Mesenchymal stem cell (in vitro differentiated cells and primary cell): ENCODE measurements at regions not wholly inside any gene's neighbourhood (a gene's known extent, or its start where the extent isn't known, plus 50 kb on each side); places are given as distances from the start of the nearest gene placed in this dataset.
"Not testable (repeated sequence)": the region's sequence is repeated elsewhere in the genome, so short reads cannot be mapped to it uniquely, and the experiment has no call there.

Source experiments
- DNase-seq: peaks from one replicate; pipeline ENCODE4 v3.0.0-alpha.2; 2013
- H2AFZ ChIP-seq: one replicate; pipeline ENCODE4 v1.6.1; 2013; ENCODE audit warnings: low read depth, mild to moderate bottlenecking, control low read depth, inconsistent platforms, low read length, moderate library complexity
- H2AK5ac ChIP-seq: 2 replicates; pipeline ENCODE4 v1.6.1; 2013; ENCODE audit warnings: low read length, moderate library complexity, mild to moderate bottlenecking, inconsistent platforms; ENCODE audit not compliant: severe bottlenecking
- H2BK120ac ChIP-seq: one replicate; pipeline ENCODE4 v1.6.1; 2013; ENCODE audit warnings: low read depth, mild to moderate bottlenecking, inconsistent platforms, low read length, moderate library complexity
- H2BK12ac ChIP-seq, 2 experiments: one replicate each; pipeline ENCODE4 v1.6.1; 2013; ENCODE audit warnings: inconsistent platforms in 2 of 2, low read length in 2 of 2, mild to moderate bottlenecking in 2 of 2, moderate library complexity in 2 of 2, control low read depth in 1 of 2
- H2BK15ac ChIP-seq: one replicate; pipeline ENCODE4 v1.6.1; 2013; ENCODE audit warnings: mild to moderate bottlenecking, low read depth, inconsistent platforms; ENCODE audit not compliant: poor library complexity, severe bottlenecking
- H2BK5ac ChIP-seq: 2 replicates; pipeline ENCODE4 v1.6.1; 2013; ENCODE audit warnings: low read depth, mild to moderate bottlenecking, low read length, control low read depth, inconsistent platforms; ENCODE audit not compliant: poor library complexity, severe bottlenecking
- H3K14ac ChIP-seq, 2 experiments: one replicate each; pipeline ENCODE4 v1.6.1; 2013; ENCODE audit warnings: inconsistent platforms in 2 of 2, low read length in 2 of 2, control low read depth in 1 of 2, mild to moderate bottlenecking in 1 of 2, moderate library complexity in 1 of 2
- H3K18ac ChIP-seq, 2 experiments: one replicate each; pipeline ENCODE4 v1.6.1; 2013; ENCODE audit warnings: inconsistent platforms in 2 of 2, low read length in 2 of 2, control low read depth in 1 of 2, low read depth in 1 of 2, mild to moderate bottlenecking in 1 of 2
- H3K23ac ChIP-seq, 2 experiments: one replicate each; pipeline ENCODE4 v1.6.1; 2013; ENCODE audit warnings: inconsistent platforms in 2 of 2, low read length in 2 of 2, mild to moderate bottlenecking in 2 of 2, moderate library complexity in 2 of 2, control low read depth in 1 of 2
- H3K27ac ChIP-seq: 2 replicates; pipeline ENCODE4 v1.5.1; 2013; ENCODE audit warnings: mild to moderate bottlenecking, moderate library complexity, low read length, control low read depth, inconsistent platforms; ENCODE audit not compliant: poor library complexity, severe bottlenecking
- H3K27me3 ChIP-seq, 2 experiments: 2 replicates each; pipeline versions ENCODE4 v1.6.1 to v1.7.0; 2013; ENCODE audit warnings: low read length in 2 of 2, mild to moderate bottlenecking in 2 of 2, moderate library complexity in 2 of 2, control low read depth in 1 of 2, inconsistent platforms in 1 of 2; ENCODE audit not compliant: control insufficient read depth in 1 of 2, insufficient read depth in 1 of 2
- H3K36me3 ChIP-seq, 2 experiments: 2 replicates each; pipeline versions ENCODE4 v1.6.1 to v1.7.0; 2013; ENCODE audit warnings: low read length in 2 of 2, control low read depth in 1 of 2, inconsistent platforms in 1 of 2, low read depth in 1 of 2, mild to moderate bottlenecking in 1 of 2; ENCODE audit not compliant: insufficient read depth in 2 of 2, control insufficient read depth in 1 of 2
- H3K4ac ChIP-seq, 2 experiments: one replicate each; pipeline ENCODE4 v1.6.1; 2013; ENCODE audit warnings: inconsistent platforms in 2 of 2, low read length in 2 of 2, mild to moderate bottlenecking in 2 of 2, moderate library complexity in 2 of 2, control low read depth in 1 of 2, low read depth in 1 of 2
- H3K4me1 ChIP-seq: 2 replicates; pipeline ENCODE4 v1.6.1; 2013; ENCODE audit warnings: low read depth, low read length, control low read depth; ENCODE audit not compliant: control insufficient read depth, insufficient read depth
- H3K4me2 ChIP-seq: 2 replicates; pipeline ENCODE4 v1.6.1; 2013; ENCODE audit warnings: low read length, mild to moderate bottlenecking, inconsistent platforms; ENCODE audit not compliant: poor library complexity, severe bottlenecking
- H3K4me3 ChIP-seq, 2 experiments: 2 replicates each; pipeline versions ENCODE4 v1.5.1 to v1.7.0; 2013; ENCODE audit warnings: low read length in 2 of 2, mild to moderate bottlenecking in 2 of 2, control low read depth in 1 of 2, low read depth in 1 of 2; ENCODE audit not compliant: insufficient read depth in 1 of 2
- H3K79me1 ChIP-seq: replicated peaks from 2 replicates; pipeline ENCODE4 v1.6.1; 2013; ENCODE audit warnings: mild to moderate bottlenecking, control low read depth, low read length, inconsistent platforms; ENCODE audit not compliant: poor library complexity, severe bottlenecking
- H3K9ac ChIP-seq: 2 replicates; pipeline ENCODE4 v1.7.0; 2013; ENCODE audit warnings: mild to moderate bottlenecking, low read length, moderate library complexity
- H3K9me3 ChIP-seq: 2 replicates; pipeline ENCODE4 v1.7.0; 2013; ENCODE audit warnings: mild to moderate bottlenecking, low read length; ENCODE audit not compliant: control insufficient read depth
- H4K8ac ChIP-seq: one replicate; pipeline ENCODE4 v1.6.1; 2013; ENCODE audit warnings: inconsistent platforms, mild to moderate bottlenecking, low read length, moderate library complexity
- H4K91ac ChIP-seq: one replicate; pipeline ENCODE4 v1.6.1; 2013; ENCODE audit warnings: mild to moderate bottlenecking, low read length, inconsistent platforms
- WGBS: methylation state at CpG from one replicate; pipeline ENCODE4 v1.1.7; 2013; ENCODE audit warnings: mixed read lengths; 5-methylcytosine and 5-hydroxymethylcytosine counted together

DNA sequence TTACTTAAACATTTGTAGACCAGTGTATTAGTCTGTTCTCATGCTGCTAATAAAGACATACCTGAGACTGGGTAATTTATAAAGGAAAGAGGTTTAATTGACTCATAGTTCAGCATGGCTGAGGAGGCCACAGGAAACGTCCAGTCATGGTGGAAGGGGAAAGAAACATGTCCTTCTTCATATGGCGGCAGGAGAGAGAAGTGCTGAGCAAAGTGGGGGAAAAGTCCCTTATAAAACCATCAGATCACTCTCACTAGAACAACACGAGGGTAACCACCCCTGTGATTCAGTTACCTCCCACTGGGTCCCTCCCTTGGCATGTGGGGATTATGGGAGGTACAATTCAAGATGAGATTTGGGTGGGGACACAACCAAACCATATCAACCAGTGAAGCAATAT lies 247.1 kb downstream of the UTRN start:
- 93% methylated on average over 2 of the region's 3 CpGs for WGBS
- H4K91ac ChIP-seq, H3K9me3 ChIP-seq, H3K18ac ChIP-seq, H3K14ac ChIP-seq, H4K8ac ChIP-seq, H2AK5ac ChIP-seq, H2BK12ac ChIP-seq, H3K79me1 ChIP-seq, DNase-seq, H3K27ac ChIP-seq, H2BK5ac ChIP-seq, H2BK15ac ChIP-seq, H3K4me3 ChIP-seq, H3K23ac ChIP-seq, H3K4ac ChIP-seq, H3K9ac ChIP-seq, H2AFZ ChIP-seq, H2BK120ac ChIP-seq, H3K27me3 ChIP-seq, H3K4me2 ChIP-seq: not testable (repeated sequence)
- Histone ChIP-seq H3K36me3 (peaks cover 14 to 46% of the 10 kb centered on the region in 2 experiments), H3K4me1 (peaks cover 11% of the 10 kb centered on the region)

DNA sequence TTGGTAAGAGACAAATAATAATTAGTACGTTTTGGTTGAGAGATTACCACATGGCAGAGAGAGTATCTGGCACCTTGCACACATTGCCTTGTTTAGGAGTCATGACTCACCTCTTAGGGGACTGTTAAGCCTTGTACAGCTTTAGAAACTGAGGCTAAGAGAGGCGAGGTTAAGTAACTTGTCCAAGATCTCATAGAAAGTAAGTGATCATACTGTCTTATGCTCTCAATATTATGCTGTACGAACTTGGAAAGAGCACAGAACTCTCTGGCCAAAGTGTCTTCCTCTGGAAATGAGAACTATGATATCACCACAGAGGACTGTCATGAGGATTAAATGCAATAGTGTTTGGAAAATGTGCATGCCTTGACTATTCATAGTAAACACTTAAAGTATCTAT lies 249.0 kb downstream of the UTRN start:
- 87% methylated on average over 3 of the region's 3 CpGs for WGBS
- Histone ChIP-seq H3K14ac (no peak overlapping the region), H3K79me1 (peaks cover 2% of the 10 kb centered on the region)

DNA sequence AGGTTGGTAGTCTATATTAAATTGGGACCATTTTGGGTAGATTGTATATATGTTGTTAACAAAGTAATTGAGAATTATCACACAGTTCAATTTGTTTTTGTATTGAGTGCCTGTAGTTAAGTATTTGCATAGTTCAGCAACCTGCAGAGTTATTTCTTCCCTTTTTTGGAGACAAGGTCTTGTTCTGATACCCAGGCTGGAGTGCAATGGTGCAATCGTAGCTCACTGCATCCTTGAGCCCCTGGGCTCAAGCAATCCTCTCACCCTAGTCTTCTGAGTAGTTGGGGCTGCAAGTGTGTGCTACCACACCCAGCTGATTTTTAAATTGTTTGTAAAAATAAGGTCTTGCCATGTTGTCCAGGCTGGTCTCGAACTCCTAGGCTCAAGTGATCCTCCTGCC lies 250.5 kb downstream of the UTRN start:
- no peak overlapping the region for H2AK5ac ChIP-seq
- H3K36me3 ChIP-seq, result peaks cover 9 to 41% of the 10 kb centered on the region in 2 experiments
- no peak overlapping the region for H2BK12ac ChIP-seq
- no peaks in the 10 kb centered on the region for H3K27me3 ChIP-seq
- H2AFZ ChIP-seq, result no peak overlapping the region
- H2BK15ac ChIP-seq, result no peak overlapping the region
- no peak for DNase-seq
- H3K23ac ChIP-seq, result no peak overlapping the region
- H3K27ac ChIP-seq, result no peak overlapping the region
- H3K9ac ChIP-seq, result no peak overlapping the region
- 97% methylated on average over 2 of the region's 2 CpGs for WGBS
- no peak overlapping the region for H3K4me2 ChIP-seq
- no peak overlapping the region for H3K18ac ChIP-seq
- H3K4me1 ChIP-seq, result no peaks in the 10 kb centered on the region
- H3K79me1 ChIP-seq, result peaks cover under 1% of the 10 kb centered on the region
- no peak overlapping the region for H3K4me3 ChIP-seq
- H4K91ac ChIP-seq, result no peak overlapping the region
- no peak overlapping the region for H2BK120ac ChIP-seq
- no peak overlapping the region for H3K4ac ChIP-seq
- no peak overlapping the region for H4K8ac ChIP-seq
- no peaks in the 10 kb centered on the region for H3K9me3 ChIP-seq
- H3K14ac ChIP-seq, result no peak overlapping the region
- H2BK5ac ChIP-seq, result no peak overlapping the region

More for the DNA sequence above, 249.0 kb downstream of the UTRN start:
- no peak overlapping the region for H3K4me2 ChIP-seq
- no peak overlapping the region for H4K91ac ChIP-seq
- no peak overlapping the region for H2BK12ac ChIP-seq
- H2BK15ac ChIP-seq, result no peak overlapping the region
- no peak overlapping the region for H4K8ac ChIP-seq
- H3K27ac ChIP-seq, result no peak overlapping the region
- no peak for DNase-seq
- H3K18ac ChIP-seq, result no peak overlapping the region
- H3K9ac ChIP-seq, result peak overlapping the region; percentile 68
- peaks cover 6 to 39% of the 10 kb centered on the region in 2 experiments for H3K36me3 ChIP-seq
- peak overlapping the region in 1 of 2 experiments; percentile 16 for H3K4me3 ChIP-seq
- no peak overlapping the region for H2BK5ac ChIP-seq
- H3K4ac ChIP-seq, result no peak overlapping the region
- H3K4me1 ChIP-seq, result no peaks in the 10 kb centered on the region
- H2AK5ac ChIP-seq, result no peak overlapping the region
- H2BK120ac ChIP-seq, result no peak overlapping the region
- no peak overlapping the region for H3K23ac ChIP-seq
- no peak overlapping the region for H2AFZ ChIP-seq
- H3K27me3 ChIP-seq, result no peaks in the 10 kb centered on the region
- no peaks in the 10 kb centered on the region for H3K9me3 ChIP-seq

DNA sequence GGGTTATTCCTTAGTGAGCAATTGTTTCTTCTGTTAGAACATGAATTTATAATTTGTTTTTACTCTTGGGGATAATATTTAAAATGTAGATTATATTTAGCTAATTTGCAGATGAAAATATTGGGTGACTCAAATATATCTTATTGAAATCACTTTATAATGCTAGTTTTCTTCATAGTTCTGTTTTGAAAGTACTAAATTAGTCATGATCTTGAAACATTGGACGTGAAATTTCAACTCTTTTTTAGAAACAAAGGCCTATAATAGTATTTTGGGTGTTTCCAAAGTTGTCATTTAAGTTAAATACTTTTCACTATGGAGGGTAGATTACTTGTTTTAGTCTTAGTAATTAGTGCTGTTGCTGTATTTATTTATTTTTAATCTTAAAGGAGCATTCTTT lies 250.9 kb downstream of the UTRN start:
- Histone ChIP-seq H3K27ac (no peak overlapping the region), H2AFZ (no peak overlapping the region), H3K4ac (no peak overlapping the region), H3K9ac (no peak overlapping the region), H3K79me1 (no peaks in the 10 kb centered on the region), H3K4me2 (no peak overlapping the region), H2BK15ac (no peak overlapping the region), H3K4me3 (no peak overlapping the region), H3K18ac (no peak overlapping the region), H3K4me1 (no peaks in the 10 kb centered on the region), H4K91ac (no peak overlapping the region), H3K23ac (no peak overlapping the region), H2BK12ac (no peak overlapping the region), H2AK5ac (no peak overlapping the region), H2BK120ac (no peak overlapping the region), H3K36me3 (peaks cover 11 to 41% of the 10 kb centered on the region in 2 experiments), H4K8ac (no peak overlapping the region), H3K27me3 (no peaks in the 10 kb centered on the region), H3K9me3 (no peaks in the 10 kb centered on the region), H2BK5ac (no peak overlapping the region), H3K14ac (no peak overlapping the region)
- DNase-seq, result no peak
- no CpG with 5 or more reads among the region's 1 CpG for WGBS
